ENCODE measurements at regions not wholly inside any gene's neighbourhood (a gene's known extent, or its start where the extent isn't known, plus 50 kb on each side); places are given as distances from the start of the nearest gene placed in this dataset.

DNA sequence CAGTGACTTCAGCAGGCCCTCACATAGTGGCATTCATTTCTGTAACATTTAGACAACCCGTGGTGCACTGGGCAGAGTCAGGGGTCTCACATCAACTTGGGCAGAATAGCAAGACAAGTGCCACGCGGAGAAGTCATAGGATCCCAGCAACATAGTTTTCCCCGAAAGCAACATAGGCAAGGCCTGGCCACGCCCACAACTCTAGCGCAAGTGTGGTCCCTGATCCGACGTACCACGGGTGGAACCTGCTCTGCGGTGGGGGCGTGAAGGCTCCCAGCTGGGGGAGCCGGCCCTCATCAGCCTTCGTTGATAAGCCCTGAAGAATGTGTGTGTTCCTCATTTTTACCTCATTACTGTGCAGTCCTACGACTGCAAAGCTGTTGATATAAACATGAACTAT lies 261.2 kb downstream of the EIPR1 start:
- dilution Hi-C loops (cut with HindIII; ENCODE audit: low sequenced_read_pairs, unreplicated experiment) (no loop called here), intact Hi-C loops (cut with micrococcal nuclease) (no loop called here), in situ Hi-C loops (cut with MboI; ENCODE audit: low sequenced_read_pairs) (no loop called here)
- no TSS peak for BruUV-seq (replicated peaks)
- Histone ChIP-seq H3K4me3 (ENCODE audit: insufficient read depth, low read depth, low read length) (no peak overlapping the region), H4K91ac (ENCODE audit: insufficient read depth, low read depth, low read length) (no peak overlapping the region), H3K9ac (ENCODE audit: low read depth, low read length) (no peak overlapping the region), H2BK15ac (ENCODE audit: low read depth, low read length) (no peak overlapping the region), H3K9me1 (ENCODE audit: insufficient read depth, low read length) (no peaks in the 10 kb centered on the region), H3K23ac (ENCODE audit: low read depth, low read length) (no peak overlapping the region), H3K4me1 (ENCODE audit: control insufficient read depth, insufficient read depth, low read length) (no peaks in the 10 kb centered on the region), H3K79me1 (ENCODE audit: low read depth in 1 of 2, low read length in 2 of 2) (no peaks in the 10 kb centered on the region), H3K9me3 (ENCODE audit: control insufficient read depth, insufficient read depth, low read length) (peaks cover 11% of the 10 kb centered on the region), H4K20me1 (ENCODE audit: insufficient read depth, low read length) (no peaks in the 10 kb centered on the region), H2AK5ac (ENCODE audit: low read depth, low read length) (no peak overlapping the region), H2AK9ac (replicated peaks; ENCODE audit: low read depth, low read length, poor library complexity) (no peak overlapping the region), H4K8ac (ENCODE audit: low read depth in 2 of 2, low read length in 2 of 2) (no peak overlapping the region), H2BK5ac (ENCODE audit: low read depth, low read length, poor library complexity, severe bottlenecking) (no peak overlapping the region), H3K27ac (ENCODE audit: insufficient read depth, low read length) (no peak overlapping the region), H2BK120ac (ENCODE audit: low read depth, low read length) (no peak overlapping the region), H3K36me3 (ENCODE audit: control insufficient read depth, insufficient read depth, low read length) (no peaks in the 10 kb centered on the region), H3K4ac (ENCODE audit: low read depth, low read length) (no peak overlapping the region), H3K4me2 (ENCODE audit: low read depth, low read length) (no peak overlapping the region), H3K56ac (ENCODE audit: extremely low read depth, insufficient read depth, low read length) (no peak overlapping the region), H3K18ac (ENCODE audit: low read depth, low read length) (no peak overlapping the region), H4K5ac (ENCODE audit: low read depth, low read length) (no peak overlapping the region), H3K14ac (replicated peaks; ENCODE audit: low read depth, low read length) (no peak overlapping the region), H2BK20ac (ENCODE audit: low read depth, low read length) (no peak overlapping the region), H3K27me3 (ENCODE audit: control insufficient read depth, insufficient read depth, low read length) (no peaks in the 10 kb centered on the region), H2AFZ (replicated peaks; ENCODE audit: low read length, poor library complexity) (no peak overlapping the region)
- ChIA-PET POLR2A (ENCODE audit: unreplicated experiment) (no interaction called here), CTCF (no interaction called here)
- WGBS, 2 experiments (ENCODE audit: extremely low coverage in 2 of 2, insufficient read length in 1 of 2): 55% methylated on average over 10 of the region's 14 CpGs; no CpG with 5 or more reads in 1 of the 2 experiments
- DNase-seq (no peak), ATAC-seq (ENCODE audit: low read depth) (no peak)
- TF ChIP-seq, protein P1, sequence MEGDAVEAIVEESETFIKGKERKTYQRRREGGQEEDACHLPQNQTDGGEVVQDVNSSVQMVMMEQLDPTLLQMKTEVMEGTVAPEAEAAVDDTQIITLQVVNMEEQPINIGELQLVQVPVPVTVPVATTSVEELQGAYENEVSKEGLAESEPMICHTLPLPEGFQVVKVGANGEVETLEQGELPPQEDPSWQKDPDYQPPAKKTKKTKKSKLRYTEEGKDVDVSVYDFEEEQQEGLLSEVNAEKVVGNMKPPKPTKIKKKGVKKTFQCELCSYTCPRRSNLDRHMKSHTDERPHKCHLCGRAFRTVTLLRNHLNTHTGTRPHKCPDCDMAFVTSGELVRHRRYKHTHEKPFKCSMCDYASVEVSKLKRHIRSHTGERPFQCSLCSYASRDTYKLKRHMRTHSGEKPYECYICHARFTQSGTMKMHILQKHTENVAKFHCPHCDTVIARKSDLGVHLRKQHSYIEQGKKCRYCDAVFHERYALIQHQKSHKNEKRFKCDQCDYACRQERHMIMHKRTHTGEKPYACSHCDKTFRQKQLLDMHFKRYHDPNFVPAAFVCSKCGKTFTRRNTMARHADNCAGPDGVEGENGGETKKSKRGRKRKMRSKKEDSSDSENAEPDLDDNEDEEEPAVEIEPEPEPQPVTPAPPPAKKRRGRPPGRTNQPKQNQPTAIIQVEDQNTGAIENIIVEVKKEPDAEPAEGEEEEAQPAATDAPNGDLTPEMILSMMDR (conservative IDR thresholded peaks at IDR 0.05; ENCODE audit: low read depth, low read length): no peak
- TF ChIP-seq MAFK (IDR thresholded peaks at IDR 0.05; ENCODE audit: low read depth, low read length) (no peak), POLR2A (IDR thresholded peaks at IDR 0.05; ENCODE audit: low read depth, low read length) (no peak), ELK1 (IDR thresholded peaks at IDR 0.05; ENCODE audit: borderline replicate concordance, low read depth, low read length) (no peak), RFX5 (IDR thresholded peaks at IDR 0.05; ENCODE audit: low read depth, low read length) (no peak), RCOR1 (IDR thresholded peaks at IDR 0.05; ENCODE audit: insufficient replicate concordance, low read length) (no peak), CEBPB (IDR thresholded peaks at IDR 0.05; ENCODE audit: low read depth, low read length) (no peak), MAZ (IDR thresholded peaks at IDR 0.05; ENCODE audit: borderline replicate concordance, low read depth, low read length) (no peak)
